HG03039 (cell line): ENCODE measurements at regions not wholly inside any gene's neighbourhood (a gene's known extent, or its start where the extent isn't known, plus 50 kb on each side); places are given as distances from the start of the nearest gene placed in this dataset.
"Not testable (repeated sequence)": the region's sequence is repeated elsewhere in the genome, so short reads cannot be mapped to it uniquely, and the experiment has no call there.

Experiments used
- ATAC-seq: cut with Tn5 transposase; IDR thresholded peaks from one replicate; pipeline ENCODE4 v1.9.1; 2021; ENCODE audit warnings: mild to moderate bottlenecking, moderate library complexity; ENCODE audit not compliant: unreplicated experiment

DNA sequence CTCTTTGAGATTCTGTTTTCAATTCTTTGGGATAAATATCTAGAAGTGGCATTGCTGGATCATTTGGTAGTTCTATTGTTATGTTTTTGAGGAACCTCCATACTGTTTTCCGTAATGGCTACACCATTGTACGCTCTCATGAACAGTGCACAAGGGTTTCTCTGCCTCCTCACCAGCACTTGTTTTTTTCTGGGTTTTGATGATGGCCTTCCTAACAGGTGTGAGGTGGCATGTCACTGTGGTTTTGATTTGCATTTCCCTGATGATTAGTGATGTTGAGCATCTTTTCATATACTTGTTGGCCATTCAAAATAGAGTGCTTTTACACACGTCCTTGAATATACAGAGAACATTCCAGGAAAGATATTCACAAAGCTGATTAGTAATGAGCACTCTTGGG is 86.8 kb upstream of the ADORA2B start:
- ATAC-seq, result not testable (repeated sequence)

- not testable (repeated sequence) for ATAC-seq
These were observed 84.2 kb upstream of the ADORA2B start for GRCh38 chr17:15860774-15861173.

DNA sequence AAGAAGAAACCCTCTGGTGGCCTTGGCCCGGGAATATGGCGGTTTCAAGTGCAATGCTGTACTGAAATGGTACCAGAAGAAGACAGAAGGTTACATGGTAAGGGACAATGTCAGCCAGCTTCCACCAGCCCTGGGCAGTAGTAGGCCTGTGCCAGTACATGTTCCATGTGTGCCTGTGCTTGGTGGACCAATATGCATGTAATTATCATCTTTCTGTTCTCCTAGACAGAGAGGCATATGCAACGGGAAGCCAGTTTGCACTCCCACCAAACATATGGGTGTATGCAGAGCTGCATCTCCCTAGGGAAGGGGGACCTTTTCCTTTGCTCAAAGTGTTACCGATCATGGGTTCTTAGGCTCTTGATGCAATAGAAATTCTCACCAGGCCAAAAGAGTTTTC is 80.9 kb upstream of the ADORA2B start:
- ATAC-seq, result not testable (repeated sequence)

- ATAC-seq, result not testable (repeated sequence)
These were observed 80.5 kb upstream of the ADORA2B start for GRCh38 chr17:15864472-15864871.

DNA sequence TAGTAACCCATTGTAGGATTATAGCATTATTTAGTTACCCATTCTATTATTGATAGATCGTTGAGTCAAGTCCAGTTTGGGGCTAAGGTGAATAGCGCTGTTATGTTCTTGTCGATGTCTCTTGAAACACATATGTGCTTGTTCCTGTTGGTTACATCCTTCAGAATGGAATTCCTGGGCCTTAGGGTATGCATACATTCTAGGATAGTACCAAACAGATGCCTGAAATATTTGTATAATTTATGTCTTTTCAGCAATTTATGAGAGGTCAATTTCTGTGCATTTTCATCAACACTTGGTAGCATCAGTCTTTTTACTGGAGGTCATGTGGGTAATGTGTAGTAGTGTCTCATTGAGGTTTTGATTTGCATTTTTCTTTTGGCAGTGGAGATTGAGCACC is 78.9 kb upstream of the ADORA2B start:
- ATAC-seq, result not testable (repeated sequence)

GRCh38 chr17:15867331-15867730 is 77.6 kb upstream of the ADORA2B start:
- not testable (repeated sequence) for ATAC-seq

GRCh38 chr17:15869868-15870267 is 75.1 kb upstream of the ADORA2B start:
- not testable (repeated sequence) for ATAC-seq

DNA sequence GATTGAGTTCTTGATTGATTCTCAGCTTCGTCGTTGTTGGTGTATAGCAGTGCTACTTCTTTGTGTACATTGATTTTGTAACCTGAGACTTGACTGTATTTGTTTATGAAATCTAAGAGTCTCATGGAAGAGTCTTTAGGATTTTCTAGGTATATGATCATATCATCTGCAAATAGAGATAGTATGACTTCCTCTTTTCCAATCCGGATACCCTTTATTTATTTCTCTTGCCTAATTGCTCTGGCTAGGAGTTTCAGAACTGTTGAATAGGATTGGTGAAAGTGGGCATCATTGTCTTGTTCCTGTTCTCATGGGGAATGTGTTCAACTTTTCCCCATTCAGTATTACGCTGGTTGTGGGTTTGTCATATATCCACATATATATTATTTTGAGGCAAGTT is 72.3 kb upstream of the ADORA2B start:
- ATAC-seq, result not testable (repeated sequence)

DNA sequence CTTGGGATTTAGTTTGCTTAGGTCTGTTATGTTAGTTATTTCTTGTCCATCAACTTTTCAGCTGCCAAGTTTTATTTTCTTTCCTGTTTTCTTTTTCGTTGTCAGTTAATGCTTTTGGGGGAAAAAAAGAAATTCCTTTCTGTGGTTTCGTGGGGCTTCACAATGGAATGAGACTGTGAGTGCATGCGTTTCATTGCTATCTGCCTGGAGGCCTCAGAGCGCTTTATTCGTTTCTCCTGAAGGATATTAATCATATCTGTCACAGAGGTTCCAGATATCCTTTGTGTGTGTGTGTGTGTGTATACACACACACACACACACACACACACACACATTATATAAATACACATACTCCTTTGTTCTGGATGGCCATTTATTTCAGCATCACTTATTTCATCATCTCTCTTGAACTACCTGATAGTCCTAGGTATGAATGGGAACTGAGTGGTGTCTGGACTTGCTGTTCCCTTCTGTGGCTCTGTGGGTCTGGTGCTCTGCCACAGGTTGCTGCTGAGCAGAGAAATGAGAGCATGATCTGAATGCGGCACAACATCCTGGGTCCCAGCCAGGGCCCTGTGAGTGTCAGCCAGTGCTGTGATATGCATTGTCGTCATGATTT is 66.9 kb upstream of the ADORA2B start:
- not testable (repeated sequence) for ATAC-seq

DNA sequence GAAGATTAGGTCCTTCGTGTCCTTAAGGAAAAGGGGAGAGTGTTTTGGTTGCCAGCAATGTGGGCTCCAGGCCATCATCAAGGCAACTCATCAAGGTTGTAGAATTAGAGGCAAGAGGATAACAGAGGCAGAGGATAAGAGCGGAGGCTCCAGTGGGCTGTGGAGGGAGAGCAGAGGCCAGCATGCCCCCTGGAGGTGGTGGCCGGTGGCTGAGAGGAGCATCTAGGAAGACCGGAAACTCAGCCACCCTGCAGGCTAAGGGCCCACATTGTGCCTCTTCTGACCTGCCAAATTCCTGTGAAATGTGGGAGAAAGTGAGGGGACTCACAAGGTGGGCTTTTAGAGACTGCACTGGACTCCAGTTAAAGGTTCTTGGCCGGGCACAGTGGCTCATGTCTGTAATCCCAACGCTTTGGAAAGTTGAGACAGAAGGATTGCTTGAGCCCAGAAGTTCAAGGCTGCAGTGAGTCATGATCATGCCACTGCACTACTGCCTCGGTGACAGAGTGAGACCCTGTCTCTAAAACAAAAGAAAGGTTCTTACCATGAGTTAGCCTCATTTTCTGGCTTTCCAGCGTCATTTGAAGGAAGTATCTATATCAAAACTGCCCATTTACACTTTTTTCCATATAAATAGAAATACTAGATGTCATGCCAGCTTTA is 62.7 kb upstream of the ADORA2B start:
- no peak for ATAC-seq

DNA sequence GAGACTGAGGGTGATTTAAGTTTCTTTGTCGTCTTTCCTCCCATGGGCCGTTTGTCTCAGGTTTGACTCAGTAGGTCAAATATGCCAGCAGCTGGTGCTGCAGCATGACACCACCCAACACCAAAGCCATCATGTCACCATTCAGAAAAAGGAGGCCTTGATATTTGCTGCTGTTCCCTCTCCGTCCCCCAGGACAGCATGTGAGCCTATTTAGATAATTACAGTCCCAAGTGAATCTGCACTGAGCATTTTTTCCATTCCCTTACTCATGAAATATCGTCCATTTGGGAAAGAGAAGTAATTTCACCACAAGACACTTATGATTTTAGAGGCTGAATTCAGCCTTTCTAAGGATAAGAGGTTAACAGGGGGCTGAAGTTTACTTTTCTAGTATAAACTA is 62.2 kb upstream of the ADORA2B start:
- ATAC-seq, result no peak

- no peak for ATAC-seq
These were observed 61.3 kb upstream of the ADORA2B start for GRCh38 chr17:15883617-15884111.

GRCh38 chr17:15884731-15885130 is 60.2 kb upstream of the ADORA2B start:
- ATAC-seq, result no peak

DNA sequence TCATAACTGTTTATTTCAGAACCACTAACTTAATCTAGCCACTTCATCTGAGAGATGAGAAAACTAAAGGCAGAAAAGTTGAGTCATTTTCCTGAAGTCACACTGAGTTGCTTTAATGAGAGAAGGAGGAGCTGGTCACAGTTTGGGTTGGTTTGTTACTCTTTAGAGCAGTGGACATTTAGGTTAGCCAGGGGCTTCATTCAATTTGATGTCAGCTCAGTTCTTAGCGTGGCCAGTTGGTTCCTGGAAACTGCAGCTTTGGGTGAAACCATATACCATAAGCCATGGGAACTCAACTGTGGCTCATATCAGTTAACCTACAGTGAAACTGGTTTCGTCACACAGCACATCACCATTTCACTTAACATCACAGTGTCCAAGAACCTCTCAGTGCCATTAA is 59.2 kb upstream of the ADORA2B start:
- no peak for ATAC-seq

GRCh38 chr17:15886221-15886620 is 58.7 kb upstream of the ADORA2B start:
- ATAC-seq, result no peak

GRCh38 chr17:15886804-15887203 is 58.1 kb upstream of the ADORA2B start:
- no peak for ATAC-seq

DNA sequence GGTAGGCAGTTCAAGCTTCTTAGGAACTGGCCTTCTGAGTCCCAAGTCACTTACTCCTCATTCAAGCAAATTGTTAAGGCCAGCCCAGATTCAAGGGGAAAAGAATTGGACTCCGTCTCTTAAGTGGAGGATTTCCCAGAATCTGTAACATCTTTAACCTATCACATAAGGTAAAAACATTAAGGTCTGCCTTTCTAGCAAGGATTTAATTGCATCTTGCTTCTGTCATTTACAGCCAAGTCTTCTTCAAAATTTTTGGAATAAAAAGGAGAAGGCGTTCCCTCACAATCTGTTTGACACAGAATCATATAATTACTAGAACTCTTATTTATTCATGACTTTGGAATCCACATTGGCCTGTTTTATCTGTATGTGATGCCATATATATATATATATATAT is 56.5 kb upstream of the ADORA2B start:
- no peak for ATAC-seq

DNA sequence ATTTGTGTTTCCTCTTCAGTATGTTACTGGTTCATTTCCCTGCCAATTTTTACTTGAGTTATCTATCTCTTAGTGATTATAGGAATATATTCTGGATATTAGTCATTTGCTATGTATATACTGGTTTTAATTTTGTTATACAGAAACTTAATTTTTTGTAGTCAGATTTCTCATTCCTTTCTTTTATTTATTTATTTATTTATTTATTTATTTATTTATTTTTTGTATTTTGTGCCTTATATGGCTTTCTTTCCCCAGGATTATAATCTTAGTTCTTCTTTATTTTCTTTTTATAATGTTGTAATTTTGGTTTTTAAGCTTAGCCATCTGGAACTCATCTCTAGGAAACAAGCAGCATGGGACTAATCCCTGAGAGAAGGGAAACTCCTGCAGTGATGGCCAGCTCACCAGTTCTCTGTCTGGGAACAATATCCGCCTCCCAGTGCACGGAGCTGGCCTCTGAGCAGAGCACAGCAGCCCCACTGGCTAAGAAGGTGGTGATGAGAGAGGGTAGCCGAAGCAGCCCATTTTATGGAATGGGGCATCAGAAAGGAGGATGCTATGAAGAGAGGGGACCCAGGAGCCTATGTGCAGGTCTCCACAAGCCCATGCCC is 54.5 kb upstream of the ADORA2B start:
- no peak for ATAC-seq

DNA sequence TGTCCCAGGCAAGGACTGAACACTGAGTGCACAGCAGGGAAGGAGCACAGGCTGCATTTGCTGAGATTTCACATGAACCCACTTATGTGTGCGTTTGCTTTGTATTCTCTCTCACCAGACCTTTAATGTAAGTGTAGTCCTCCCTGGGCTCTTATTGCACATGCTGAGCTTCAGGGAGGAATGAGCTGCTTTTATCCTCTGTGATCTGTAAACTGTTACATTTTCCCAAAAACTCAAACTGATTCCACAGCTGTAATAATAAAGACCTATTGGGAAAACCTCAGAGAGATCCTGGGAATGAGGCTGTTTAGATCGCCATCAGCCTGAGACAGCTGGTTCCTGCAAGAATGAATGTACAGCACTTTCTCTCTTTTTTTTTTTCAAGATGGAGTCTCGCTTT is 53.6 kb upstream of the ADORA2B start:
- ATAC-seq, result no peak

GRCh38 chr17:15892244-15892643 is 52.7 kb upstream of the ADORA2B start:
- ATAC-seq, result no peak

DNA sequence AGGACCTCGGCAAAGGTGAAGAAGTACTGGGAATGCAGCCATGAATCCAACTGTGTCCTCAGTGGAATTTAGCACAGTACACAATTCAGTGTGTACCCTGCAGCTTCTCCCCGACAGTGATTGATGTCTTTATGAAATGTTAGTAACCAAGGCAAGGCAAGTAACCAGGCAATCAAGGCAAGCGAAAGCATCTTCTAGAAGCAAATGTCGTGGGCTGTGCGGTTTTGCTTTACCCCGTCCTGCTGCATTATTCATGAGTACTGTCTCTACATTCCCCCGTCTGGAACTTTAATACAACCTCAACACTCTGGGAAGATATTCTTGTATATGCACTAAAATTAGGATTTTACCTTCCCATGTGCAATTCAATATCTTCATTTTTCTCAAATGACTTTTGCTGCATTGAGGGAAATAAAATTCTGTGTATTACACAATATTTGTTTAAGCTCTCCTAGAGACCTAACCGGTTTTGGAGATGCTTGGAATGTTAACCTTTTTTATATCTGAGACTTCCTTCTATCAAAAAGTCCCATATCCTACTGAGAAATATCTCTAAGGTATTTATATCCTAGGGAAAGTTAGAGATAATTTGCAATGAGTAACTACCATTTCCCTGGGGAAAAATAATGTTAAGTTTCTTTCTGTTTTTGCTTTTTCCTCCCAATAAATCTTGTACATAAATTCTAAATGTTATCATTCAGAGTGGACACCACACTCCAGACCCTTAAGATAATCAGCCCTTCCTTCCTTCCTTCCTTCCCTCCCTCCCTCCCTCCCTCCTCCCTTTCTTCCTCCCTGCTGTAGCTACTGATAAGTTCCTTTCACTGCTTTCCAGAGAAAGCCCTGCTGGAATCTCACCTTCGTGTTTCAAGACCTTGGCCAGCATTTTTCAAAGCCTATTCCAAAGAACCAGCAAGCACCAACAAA is 51.9 kb upstream of the ADORA2B start:
- ATAC-seq, result no peak
